GM21786 (cell line): ENCODE measurements at regions not wholly inside any gene's neighbourhood (a gene's known extent, or its start where the extent isn't known, plus 50 kb on each side); places are given as distances from the start of the nearest gene placed in this dataset.

Source experiments
- ATAC-seq: cut with Tn5 transposase; IDR thresholded peaks from one replicate; pipeline ENCODE4 v1.9.1; 2021; ENCODE audit not compliant: unreplicated experiment

- no peak for ATAC-seq
Measured at GRCh38 chr13:73598020-73598712, 536.0 kb downstream of the KLF12 start.

DNA sequence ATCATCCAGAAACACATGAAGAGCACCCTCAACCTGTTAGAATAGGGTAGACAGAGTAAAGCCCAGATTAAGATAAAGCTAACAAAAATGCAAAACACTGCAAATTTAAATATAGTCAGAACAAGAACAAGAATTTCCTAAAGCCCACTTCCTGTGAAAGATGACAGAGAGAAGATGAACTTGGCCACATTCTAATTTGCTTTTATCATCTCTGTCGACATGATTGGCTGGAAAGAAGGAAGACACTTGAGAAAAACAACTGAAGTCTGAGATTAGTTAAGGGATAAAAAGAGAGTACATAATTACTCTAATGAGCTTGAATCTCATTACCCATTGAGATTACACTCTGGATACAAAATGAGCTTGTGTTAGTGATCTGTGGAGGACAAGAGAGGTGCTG is 537.6 kb downstream of the KLF5 start:
- ATAC-seq = no peak

- no peak for ATAC-seq
Measured at GRCh38 chr13:73593199-73593765, 534.5 kb downstream of the KLF5 start.

GRCh38 chr13:73591861-73592260 is 533.1 kb downstream of the KLF5 start:
- ATAC-seq = no peak

DNA sequence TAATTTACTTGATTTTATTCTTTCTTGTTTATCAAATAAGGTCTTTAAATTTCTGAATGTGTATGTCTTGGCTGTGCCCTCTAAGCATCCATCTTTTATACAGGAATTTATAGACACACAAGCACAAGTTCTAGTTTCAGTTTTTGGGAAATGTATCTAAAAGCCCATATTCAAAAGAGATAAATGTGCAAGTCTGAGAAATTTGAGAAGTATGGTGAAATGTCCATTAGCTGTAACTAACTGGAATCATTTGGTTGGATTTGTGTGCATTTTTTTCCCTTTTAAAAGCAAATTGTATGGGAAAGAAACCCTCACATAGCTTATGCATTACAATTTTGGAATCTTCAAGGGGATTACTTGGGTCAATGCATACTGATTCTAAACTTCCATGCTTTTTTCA is 532.0 kb downstream of the KLF5 start:
- no peak for ATAC-seq

DNA sequence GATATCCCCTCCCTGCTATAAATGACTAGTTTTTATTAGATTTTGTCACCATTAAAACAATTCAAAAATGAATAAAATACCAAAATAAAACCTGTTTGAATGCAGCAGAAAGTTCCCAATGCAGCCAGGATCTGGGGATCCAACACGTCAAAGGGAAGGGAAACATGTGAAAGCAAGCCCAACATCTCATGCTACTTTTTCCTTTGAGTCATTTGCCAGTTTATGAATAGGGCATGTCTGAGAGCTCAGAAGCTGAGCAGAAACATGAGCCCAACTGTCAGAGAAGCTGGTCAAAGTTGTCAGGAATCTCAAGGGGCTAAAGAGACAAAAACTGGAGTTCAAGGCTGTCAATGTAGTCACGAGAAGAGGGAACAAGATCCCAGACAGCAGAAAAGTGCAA is 526.4 kb downstream of the KLF5 start:
- ATAC-seq = no peak

DNA sequence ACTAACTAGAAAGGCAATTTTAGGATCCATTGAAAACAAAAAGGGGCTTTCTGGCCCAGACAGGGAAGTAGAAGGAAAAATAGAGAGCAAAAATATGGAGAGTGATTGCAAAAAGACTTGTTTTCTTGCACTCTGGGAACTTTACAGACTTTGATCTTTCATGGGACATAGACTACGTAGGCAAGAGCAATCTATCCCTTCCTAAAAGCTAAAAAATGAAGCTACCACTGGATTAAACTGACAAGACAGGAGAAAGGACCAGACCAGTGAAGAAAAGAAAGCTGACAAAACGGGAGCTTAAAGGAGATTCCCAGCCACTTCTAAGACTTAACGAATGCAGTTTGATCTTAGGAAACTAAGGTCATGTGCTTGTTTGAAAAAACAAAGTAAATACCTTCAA is 524.5 kb downstream of the KLF5 start:
- ATAC-seq = no peak

DNA sequence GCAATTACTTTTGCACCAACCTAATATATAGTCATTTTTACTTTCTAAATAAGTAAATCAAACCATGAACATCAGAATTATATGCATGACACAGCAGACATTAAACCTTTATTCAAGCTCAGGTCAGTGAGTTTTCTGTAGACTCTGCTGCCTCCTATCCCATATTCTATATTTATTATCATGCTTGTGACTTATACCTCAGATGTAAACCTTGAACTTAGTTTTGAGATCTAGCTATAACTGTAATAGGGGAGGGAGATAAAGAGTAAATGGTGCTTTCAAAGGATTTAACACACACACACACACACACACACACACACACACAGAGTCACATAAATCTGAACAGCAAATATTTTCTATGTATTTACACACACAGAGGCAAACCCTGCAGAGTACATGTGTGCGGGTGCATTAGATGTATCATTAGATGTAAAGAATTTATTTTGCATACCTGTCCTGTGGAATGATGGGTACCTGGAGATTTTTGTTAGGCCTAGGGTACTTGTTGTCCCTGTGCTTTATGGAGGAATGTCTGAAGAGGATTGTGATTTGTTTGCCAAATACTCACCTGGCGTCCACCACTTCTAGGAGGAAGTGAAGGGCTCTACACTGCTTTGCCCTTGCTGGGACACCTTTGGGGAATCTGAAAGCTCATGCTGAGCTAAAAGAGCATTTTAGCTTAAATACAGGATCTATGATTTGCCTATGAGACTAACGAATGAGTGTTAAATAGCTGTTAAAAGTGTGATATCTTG is 521.9 kb downstream of the KLF5 start:
- ATAC-seq = no peak

DNA sequence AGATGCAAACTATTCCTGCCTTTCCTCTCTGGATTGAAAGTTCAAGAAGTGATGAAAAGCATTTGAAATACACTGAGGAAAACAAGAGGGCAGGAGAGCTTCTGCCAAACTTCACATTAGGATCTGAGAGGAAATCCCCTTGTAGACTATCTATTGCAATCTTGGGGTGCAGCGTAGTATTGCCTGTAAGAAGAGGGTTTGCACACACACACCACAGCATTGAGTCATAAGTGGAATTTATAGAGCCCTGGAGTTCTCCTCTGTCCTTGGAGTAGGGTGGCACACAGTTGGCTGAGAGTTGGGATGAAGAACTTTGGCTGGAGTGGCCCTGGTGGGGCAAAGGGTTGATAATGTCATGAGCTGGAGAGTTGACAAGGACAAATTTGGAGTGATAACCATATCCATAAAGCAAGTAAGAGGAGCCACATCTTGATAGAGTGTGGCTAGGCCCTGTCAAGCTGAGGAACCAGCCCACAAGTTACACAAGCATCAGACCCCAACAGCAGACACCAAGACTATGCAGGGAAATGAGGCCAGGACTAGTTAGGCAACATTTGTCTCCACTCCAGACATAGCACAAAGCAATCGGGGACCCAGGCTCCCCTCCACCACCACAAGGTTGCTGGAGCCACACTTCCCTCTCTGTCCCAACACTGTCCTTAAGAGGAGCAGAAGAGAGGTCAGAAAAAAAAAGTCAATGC is 520.9 kb downstream of the KLF5 start:
- no peak for ATAC-seq

DNA sequence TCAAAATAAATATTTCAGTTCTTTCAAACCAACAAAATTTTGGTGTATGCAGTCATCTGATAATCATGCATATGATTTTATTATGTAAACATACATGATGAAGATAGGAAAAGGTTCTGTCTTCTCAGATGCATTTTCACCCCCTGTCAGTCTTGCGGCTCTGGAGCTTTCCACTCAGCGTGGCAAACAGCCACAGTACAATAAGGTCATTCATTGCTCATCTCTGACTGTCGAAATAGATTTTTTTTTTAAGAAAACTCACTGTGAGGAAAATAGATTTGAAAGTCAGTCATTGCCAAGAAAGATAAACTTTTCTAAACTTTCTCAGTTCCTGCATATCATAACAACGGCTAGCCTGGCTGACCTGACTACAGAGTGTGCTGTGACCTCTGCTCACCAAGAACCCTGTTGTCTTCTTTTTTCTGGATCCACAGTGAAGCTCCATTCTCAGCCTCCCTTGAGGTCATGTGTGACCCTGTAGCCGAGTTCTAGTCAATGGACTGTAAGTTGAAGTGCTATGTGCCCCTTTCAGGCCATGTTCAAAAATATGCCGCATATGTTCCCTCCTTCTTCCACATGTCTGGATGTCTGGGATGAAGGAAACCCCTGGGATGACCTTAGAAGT is 519.6 kb downstream of the KLF5 start:
- no peak for ATAC-seq

- ATAC-seq = no peak
Measured at GRCh38 chr13:73576291-73576690, 517.5 kb downstream of the KLF5 start.

DNA sequence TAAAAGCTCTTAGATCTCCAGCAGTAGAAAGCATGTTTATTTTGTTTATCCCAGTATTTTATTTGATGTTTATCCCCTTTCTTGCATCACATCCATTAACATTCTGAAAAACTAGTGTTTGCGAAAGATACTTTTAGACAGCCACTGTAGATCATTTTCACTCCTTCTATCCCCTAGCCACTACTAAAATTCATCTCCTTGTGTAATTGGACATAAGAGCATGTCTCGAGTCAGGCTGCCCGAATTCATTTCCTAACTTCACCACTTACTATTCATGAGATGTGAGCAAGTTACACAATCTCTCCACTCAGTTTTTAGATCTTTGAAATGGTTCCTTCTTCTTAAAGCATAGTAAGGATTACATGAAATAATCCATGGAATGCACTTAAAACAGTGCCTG is 514.0 kb downstream of the KLF5 start:
- ATAC-seq = no peak

- ATAC-seq = no peak
Measured at GRCh38 chr13:73571376-73571775, 512.6 kb downstream of the KLF5 start.

DNA sequence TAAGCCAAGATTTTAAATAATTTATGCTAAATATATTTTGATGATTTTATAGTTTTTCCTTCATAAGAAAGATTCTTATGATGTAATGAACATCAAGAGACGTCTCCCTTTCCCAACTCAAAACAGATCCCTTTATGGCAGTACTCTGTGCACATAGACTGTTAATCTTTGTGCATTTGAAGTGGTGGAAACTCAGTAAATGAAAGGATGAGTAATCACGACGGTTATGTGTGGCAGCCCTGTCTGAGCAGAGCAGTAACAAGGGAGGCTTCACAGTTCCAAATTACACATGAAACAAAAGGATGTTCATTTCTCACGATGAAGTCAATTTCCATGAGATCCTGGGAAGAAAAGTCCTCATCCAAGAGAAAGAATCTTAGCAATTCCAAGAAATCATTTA is 498.1 kb downstream of the KLF5 start:
- ATAC-seq = no peak

DNA sequence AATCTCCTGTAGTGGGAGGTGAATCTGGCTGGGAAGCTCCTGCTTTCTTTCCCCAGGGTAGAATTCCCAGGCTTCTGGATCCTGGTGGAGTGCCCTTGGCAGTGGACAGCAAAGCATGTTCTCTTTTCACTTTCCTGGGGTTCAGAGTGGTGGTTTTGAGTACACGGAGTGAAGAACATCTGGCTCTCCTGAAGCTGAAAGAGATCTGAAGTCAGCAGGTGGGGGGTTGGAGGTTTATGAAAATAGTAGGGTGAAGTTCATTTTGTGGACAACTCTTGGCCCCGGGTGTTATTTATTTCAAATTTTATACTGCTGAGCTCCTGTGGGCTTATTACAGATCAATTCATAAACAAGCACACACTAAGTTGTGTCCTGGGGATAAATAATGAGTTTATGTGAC is 497.3 kb downstream of the KLF5 start:
- no peak for ATAC-seq

- ATAC-seq = no peak
Measured at GRCh38 chr13:73551736-73552135, 492.9 kb downstream of the KLF5 start.

DNA sequence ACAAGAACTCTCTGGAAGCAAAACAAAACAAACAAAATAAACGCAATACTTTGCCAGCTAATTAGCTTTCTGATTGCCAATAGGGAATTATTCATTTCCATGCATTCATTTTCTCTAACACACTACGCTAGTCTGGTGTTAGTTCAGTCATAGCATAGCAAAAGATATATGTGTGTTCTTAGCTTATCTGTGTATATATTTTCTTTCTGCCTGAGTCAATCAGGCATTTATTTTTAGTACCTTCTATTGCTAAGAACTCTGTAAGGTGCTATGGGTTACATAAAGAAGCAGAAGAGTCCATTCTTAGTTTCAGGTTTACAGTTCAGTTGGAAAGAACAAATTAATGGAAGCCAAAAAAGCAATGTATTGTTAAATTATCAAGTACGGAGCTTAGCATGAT is 490.9 kb downstream of the KLF5 start:
- ATAC-seq = no peak

DNA sequence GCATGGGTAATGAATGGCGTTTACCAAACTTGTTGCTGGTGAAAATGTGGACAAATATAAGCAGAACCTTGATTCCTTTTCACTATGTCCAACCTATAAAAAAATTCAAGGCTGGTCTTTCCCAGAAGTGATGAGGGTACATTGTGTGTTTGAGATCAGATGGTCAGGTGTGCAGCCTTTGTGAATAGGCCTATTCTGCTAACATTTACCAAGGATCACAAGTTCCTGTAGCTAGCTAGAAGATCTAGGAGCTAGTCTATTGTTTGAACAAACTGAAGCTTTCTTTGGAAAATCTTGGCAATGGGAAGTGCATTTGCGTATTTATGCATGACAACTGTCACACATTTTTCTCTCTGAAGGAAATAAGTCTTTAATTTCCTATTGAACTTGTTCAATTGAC is 489.6 kb downstream of the KLF5 start:
- ATAC-seq = no peak

- no peak for ATAC-seq
Measured at GRCh38 chr13:73547239-73547638, 488.4 kb downstream of the KLF5 start.

- ATAC-seq = no peak
Measured at GRCh38 chr13:73544175-73544574, 485.4 kb downstream of the KLF5 start.

DNA sequence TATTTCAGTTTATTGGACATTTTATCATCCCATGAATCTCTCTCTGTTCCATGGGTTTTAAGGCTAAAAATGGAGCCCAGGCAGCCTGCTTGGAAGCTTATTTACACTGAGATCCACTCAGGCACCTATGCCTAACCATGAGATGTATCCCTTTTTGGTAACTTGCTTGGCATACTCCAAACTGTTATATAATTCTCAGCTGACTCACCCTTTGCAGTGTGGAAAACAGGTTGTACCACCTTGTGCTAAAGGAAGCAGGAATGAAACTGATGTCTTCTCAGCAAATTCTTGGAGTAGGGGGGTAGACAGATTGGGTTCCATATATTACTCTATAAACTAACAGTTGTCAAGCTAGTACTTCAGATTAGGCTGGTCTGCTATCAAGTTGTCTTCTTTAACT is 483.6 kb downstream of the KLF5 start:
- no peak for ATAC-seq
